HG03558 (cell line): ENCODE measurements at regions not wholly inside any gene's neighbourhood (a gene's known extent, or its start where the extent isn't known, plus 50 kb on each side); places are given as distances from the start of the nearest gene placed in this dataset.
"Not testable (repeated sequence)": the region's sequence is repeated elsewhere in the genome, so short reads cannot be mapped to it uniquely, and the experiment has no call there.

ENCODE experiments used
- ATAC-seq: cut with Tn5 transposase; IDR thresholded peaks from one replicate; pipeline ENCODE4 v1.9.1; 2021; ENCODE audit warnings: moderate number of reproducible peaks; ENCODE audit not compliant: unreplicated experiment; ENCODE audit errors: extremely low read depth

DNA sequence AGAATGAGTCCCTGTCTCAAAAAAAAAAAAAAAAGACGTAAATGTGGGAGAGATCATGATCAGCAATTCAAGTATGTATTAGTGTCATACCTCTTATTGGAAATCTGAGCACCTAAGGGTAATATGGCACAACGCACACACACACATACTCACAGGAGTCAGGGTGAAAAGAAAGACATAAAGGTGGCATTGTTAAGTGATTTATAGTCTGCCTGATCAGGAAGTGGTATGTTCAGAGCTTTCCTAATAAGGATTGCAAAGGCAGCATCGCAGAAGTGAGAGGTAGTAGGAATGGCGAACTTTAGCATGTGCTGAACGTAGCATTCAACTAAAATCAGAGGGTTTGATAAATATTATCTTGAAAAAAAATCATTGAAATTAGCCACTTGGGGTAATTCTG, 854.3 kb downstream of the METTL15 start:
- ATAC-seq, result no peak

DNA sequence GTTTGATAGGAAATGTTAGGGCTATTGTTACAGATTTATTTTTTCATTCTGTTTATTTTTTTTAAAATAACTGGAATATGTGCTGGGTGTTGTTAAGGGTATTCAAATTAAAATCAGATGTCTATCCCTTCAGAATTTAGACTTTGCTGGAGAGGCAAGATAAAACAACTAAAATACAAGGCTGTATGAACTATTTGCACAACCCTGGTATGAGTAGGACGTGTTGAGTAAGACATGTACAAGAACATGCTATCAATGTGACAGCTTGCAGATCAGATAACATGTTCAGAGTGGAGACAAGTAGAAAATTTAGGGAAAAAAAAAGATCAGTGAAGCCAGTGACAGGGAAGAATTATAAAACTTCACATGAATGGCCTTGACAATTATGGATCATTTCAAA, 853.5 kb downstream of the METTL15 start:
- no peak for ATAC-seq

DNA sequence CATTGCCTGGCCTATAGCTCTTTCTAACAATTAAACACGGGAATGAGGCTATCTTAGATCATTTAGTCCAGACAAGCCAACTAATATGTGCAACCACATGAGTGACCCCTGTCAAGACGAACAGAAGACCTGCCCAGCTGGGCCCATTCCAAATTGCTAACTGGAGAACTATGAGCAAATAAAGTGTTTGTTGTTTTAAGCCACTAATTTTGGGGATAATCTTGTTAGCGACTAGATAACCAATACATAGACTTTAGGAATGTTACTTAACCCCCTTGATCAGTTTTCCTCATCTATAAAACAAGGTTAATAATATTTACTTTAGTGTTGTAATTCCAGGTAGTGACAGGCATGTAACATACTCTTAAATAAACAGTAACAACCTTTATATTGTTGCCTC, 848.3 kb downstream of the METTL15 start:
- ATAC-seq, result no peak

DNA sequence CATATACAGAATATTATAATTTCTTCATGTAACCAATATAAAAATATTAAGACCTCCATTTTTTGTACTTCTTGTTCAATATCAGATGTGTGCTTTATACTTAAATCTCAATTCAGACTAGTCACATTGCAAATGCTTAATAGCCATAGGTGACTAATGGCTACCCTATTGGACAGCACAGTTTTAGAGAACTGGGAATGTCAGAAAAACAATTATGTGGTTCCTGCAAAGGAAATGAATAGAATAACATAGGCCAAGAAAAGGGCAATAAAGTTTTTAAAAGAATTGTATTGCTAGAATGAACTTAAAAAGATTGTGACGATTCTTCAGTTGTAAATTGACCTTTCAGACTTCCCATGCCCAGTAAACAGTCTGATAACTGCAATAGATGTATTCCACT, 843.0 kb downstream of the METTL15 start:
- no peak for ATAC-seq

DNA sequence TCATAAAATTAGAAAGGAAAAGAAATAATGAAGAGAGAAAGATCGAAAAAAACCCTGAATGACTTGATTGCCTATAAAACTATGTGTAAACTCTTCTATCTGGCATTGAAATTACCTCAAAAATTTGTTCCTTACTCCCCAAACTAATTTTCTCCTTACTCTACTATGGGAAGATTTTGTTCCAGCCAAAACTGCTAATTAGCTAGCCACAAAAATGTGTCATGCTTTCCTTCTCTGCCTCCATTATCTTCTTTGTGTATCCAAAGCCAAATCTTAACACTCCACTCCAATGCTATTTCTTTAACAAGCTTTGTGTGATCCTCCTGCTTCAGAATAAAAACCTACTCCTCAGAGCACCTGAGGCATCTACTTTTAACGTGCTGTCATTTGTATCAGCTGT, 831.2 kb downstream of the METTL15 start:
- ATAC-seq, result no peak

DNA sequence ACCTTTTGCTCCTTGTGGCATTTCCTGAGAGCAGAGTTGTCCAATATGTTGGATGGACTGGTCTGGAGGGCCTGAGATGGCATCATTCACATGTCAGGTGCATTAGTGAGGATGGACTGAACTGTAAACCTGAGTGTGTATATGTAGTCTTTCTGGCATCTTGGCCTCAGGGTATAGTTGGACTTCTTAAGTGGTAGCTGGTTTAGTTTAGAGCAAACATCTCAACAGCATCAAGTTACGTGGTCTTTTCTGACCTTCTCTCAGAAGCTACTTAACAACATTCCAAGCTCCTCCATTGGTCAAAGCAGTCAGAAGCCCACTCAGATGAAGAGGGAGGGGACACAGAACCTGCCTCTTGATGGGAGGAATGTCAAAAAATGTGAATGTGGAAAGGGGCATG, 829.9 kb downstream of the METTL15 start:
- ATAC-seq, result no peak

DNA sequence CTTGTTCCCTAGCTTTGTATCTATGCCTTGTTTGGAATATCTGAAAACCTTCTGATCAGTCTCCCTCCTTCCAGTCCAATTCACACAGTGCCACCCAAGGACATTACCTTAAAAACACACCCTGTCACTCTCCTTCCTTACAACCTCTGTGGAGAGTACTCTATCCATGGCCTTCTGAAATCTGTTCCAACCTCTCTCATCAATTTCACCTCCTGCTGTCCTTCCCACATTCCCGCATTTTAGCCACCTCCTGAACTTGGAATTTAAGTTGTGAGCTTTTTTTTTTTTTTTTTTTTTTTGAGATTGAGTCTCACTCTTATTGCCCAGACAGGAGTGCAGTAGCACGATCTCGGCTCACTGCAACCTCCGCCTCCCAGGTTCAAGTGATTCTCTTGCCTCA, 824.8 kb downstream of the METTL15 start:
- no peak for ATAC-seq

DNA sequence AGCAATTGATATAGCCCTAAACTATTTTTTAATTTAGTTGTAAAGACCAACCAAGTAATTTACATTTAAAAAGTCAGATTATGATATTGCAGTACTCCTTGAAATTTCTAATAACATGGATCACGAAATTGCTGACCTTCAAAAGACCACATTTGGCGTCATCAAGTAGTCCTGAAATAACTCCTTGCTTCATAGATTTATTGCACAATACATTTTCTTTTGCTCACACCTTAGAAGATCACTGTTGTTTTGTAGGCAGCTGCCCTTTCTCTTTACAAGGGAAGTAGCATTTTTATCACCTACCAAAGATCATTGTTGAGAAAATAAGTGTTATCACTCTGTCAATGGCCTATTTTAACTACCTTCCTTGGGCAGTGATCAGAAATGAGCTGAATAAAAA, 815.8 kb downstream of the METTL15 start:
- no peak for ATAC-seq

DNA sequence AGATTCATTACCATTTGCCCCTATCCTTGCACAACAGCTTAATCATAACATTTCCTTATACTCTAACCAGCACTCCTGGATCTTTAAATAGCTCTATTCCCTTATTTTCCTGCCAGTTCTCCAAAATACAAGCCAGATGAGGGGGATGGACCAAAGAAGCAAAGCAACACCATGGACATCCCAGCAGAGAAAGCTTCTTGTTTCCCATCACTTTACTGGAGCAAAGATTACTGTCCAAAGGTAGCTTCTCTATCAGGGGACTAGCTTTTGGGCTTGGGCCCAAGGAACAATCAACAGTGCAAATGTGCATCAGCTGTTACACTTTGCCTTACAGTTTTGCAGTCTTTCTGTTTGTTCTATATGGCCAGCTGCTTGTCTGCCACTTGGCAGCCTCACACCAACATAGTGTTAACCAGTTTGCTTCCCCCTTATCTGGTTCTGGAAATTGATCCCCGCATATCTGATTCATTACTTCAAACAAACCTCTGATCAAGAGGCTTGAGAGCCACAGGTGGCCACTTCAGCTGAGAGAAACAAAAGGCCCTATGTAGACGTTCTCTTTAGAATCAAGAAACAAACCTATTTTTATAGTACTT, 814.3 kb downstream of the METTL15 start:
- no peak for ATAC-seq

DNA sequence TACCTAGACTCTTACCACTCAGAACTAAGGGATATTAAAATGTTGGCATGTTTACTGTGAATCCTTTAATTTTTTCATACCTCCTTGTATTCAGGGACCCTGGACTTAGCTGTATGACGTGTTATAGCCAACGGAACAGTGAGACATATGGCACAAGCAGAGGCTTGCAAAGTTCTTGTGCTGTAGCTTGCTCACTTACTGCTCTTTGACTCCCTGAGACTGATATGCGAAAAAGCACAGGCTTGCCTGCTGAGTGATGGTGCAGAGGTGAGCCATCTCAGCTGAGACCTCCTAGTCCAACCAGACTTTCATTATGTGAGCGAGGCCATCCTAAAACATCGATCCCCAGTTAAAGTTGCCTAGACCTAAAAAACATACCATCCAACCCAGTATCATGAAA, 811.0 kb downstream of the METTL15 start:
- no peak for ATAC-seq

DNA sequence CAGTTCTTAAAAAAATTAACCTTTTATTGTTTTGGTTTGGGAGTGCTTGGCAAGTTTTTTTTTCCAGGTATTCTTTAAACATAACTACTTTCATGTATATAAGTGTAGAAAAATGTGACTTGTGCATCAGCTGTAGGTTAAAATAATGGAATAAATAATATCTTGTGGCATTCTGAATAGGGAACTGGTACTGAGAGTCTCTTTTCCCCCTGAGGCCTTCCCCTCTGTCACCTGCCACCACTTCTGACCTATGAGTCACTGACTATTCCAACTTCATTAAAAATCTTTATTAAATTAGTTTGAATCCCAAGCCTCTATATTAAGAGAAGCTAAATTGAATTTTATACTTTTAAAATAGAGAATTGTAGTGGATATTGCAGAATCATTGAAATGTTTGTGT, 805.7 kb downstream of the METTL15 start:
- no peak for ATAC-seq

DNA sequence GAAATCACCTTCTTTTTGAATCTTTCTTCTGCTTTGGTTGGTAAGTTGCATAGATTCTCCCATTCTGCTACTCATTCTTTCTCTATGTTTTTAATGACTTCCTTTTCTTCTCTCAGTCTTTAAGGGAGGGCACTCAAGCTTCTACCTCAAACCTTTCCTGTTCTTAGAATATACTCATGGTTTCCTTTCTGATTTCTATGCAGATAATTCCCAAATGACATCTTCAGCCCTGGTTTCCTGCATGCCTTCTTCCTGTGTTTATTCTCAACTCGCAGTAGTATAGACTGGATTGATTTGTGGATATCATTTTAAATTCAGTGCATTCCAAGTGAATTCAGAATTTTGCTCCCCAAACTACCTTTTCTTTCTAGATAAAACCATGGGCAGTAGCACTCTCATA, 803.6 kb downstream of the METTL15 start:
- no peak for ATAC-seq

DNA sequence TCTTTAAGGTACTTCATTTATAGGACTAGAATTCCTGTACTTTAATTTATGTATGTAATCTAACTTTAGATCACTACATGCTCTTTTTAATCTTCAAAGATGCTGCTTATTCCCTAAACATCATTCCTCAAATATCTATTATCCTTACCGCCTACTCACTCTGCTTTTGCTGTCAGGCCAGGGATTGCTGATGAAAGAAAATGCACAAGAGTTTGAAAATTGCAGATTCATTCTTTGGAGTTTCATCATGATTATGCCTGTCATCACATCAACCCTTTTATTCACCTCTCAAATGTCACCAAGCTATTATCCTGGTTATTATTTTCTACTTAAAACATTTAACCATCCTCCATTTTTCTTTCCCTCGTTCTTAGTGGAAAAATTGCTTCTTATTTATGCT, 802.7 kb downstream of the METTL15 start:
- no peak for ATAC-seq

DNA sequence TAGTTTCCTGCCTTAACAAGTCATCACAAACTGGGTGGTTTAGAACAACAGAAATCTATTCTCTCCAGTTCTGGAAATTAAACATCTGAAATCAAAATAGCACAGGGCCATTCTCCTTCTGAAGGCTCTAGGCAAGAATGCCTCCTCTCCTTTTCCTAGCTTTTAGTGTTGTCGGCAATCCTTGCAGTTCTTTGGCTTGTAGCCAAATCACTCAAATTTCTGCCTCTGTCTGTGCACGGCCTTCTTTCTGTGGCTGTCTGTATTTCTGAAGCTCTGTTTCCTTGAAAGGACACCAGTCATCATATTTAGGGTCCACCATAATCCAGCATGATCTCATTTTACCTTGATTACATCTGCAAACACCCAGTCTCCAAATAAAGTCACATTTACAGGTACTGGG, 795.5 kb downstream of the METTL15 start:
- ATAC-seq, result no peak

DNA sequence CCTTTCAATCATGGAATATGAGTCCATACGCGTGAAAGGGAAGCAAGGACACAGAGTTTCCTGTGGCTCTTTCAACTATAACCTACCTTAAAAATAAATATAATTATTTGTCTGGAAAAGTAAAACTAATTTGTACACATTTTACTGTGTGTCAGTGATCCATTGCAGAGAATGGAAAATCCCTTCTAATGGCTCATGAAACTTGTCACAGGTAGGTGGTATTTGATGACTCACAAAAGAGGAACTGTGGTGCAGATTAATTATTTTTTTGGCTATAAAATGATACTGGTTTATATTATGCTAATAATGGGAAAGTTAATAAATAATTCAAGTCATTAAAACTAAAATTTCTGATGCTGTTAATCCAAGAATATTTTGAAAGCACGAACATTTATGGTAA, 792.2 kb downstream of the METTL15 start:
- ATAC-seq, result no peak

DNA sequence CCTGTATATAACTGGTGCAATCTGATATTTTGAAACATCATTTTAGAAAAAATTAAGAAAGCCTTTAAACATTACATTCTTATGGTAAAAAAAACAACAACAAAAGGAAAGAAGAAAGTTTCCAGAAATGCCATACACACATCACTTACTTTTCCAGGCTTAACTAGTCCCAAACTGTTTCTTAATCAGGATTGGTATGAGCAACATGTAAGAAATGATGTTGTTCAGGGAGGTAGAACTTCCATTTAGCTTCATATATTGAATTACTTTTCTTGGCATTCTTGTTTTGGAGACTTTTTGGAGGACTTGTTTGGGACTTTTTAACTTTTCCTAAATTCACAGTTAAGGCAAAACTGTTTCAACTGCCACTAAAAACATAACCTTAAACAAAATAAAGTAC, 791.5 kb downstream of the METTL15 start:
- ATAC-seq, result no peak

DNA sequence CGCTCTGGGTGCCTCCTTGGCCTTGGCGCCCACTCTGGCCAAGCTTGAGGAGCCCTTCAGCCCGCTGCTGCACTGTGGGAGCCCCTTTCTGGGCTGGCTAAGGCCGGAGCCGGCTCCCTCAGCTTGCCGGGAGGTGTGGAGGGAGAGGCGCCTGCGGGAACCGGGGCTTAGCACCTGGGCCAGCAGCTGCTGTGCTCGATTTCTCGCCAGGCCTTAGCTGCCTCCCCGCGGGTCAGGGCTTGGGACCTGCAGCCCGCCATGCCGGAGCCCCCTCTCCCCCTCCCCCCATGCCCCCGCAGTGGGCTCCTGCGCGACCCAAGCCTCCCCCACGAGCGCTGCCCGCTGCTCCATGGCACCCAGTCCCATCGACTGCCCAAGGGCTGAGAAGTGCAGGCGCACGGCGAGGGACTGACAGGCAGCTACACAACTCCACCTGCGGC, 782.4 kb downstream of the METTL15 start:
- not testable (repeated sequence) for ATAC-seq

DNA sequence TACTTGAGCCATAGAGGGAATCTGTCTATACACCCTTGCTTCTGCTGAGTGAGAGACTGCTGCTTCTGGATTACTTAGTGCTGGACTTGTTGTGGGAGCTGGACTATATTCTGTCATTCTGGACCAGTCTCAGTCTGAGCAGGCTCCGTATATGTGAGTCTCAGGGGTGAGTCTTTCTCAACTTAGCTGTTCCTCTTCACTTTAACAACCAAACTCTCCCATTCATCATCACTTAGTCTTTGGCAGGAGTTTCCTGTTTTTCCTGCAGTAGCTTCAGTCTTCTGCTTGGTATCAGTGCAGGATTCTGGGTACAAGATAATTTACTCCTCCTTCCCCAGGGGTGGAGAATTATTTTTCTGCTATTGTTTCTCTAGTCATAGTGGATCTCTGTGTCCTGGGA, 779.5 kb downstream of the METTL15 start:
- no peak for ATAC-seq

DNA sequence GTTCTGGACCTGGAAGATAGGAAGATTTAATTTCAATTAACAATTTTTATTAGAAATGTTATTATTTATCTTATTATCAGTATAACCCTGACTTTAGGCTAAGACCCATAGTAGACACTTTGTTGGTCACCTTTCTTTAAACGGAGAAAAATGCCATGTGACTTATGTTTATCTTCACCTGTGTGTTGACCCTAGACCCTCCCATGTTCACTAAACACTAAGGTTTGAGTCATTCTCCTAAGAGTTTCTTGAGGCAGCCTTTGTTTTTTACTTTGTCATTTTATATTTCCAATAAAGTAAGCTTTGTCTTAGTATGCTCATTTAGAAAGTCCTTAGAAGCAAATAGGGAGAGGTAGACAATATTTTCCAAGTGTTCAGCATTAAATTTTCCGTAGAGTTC, 771.7 kb downstream of the METTL15 start:
- no peak for ATAC-seq

DNA sequence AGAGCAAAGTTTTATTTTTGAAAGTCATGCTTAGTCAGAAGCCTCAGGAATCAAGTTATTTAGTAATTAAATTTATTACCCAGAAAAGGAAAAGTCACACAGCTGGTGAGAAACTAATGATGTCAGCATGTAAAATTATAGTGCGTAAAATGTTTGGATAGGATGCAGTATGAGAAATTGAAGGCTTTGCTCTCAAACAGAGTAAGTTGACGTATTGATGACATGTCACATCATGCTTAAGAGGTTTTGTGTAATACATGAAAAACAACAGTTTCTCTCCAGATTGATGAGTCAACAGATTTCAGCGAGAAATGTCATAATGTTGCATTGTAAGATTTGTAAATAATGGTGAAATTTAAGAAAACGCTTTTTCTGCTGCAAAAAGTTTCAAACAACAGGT, 769.8 kb downstream of the METTL15 start:
- ATAC-seq, result no peak

DNA sequence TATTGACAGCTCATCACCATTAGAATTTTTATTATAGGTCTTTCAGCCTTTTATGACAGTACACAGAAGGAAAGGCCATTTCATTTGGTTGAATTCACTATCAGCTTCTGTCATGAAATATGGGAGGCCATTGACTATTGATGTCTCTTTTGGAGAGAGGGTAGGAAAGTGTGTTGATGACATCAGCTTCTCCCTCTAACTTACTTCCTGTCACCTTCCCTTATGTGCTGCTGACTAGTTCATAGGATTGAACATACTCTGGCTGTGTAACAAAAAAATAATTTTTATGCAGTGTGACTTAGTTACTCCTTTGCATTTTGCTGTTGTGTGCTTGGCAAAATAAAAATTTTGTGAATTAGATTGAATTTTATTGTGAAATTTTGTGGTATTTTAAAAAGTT, 769.2 kb downstream of the METTL15 start:
- no peak for ATAC-seq

DNA sequence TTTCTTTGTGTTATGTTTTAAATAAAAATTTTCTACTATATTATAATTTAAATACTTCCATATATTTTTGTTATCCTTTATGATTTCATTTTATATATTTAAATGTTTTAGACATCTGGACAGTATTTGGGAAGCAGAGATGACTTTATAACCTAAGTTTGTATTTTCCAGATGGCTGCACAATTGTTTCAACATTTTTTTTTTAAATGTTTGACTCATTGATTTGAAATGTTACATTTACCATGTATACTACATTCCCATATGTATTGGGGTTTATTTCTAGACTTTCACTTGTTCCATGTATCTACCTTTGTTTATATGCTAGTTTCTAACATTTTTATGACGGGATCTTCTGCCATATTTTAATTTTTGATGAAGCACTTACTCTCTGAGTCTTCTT, 766.5 kb downstream of the METTL15 start:
- ATAC-seq, result no peak

DNA sequence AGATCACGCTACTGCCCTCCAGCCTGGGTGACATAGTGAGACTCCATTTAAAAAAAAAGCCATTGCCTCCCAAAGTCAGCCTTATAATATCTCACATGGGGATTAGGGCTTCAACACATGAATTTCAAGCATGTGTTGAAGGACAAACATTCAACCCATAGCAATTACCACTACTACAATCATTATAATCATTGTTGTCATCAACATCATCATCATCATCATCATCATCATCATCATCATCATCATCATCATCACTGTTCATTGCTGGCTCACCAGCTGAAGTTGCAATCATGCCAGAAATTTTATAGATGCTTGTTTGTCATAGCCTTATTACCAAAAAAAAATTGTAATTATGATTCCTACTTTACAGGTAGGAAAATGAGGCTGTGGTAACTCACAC, 762.9 kb downstream of the METTL15 start:
- ATAC-seq, result no peak
